SK-N-MC (cell line): ENCODE measurements at regions not wholly inside any gene's neighbourhood (a gene's known extent, or its start where the extent isn't known, plus 50 kb on each side); places are given as distances from the start of the nearest gene placed in this dataset.

Source experiments
- EZH2 ChIP-seq: fragments of 200-600 bp; sonication (generic); IDR thresholded peaks from one replicate; pipeline ENCODE4 v1.6.1; 2017; ENCODE audit warnings: antibody characterized with exemption
- POLR2AphosphoS5 ChIP-seq: IDR thresholded peaks from 2 replicates; pipeline ENCODE4 v1.6.1; 2012; ENCODE audit warnings: mild to moderate bottlenecking, low read depth, low read length, borderline replicate concordance

DNA sequence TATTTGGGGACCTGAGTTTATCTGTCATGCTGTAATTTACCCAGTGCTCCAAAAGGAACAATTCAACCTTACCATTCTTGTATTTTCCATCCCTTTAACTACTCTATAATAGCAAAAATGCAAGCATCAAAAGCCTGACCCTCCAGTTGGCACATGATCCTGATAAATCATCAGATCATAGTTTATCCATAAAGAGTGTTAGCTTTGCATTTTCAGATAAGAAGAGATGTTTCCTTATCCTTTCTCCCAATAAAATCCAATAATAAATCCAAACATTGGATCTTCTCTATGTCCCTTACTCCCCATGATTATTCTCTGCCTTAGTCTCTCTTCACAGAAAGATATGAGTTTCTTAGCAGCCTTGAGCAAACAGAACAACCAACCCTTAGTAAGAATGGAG lies 134.9 kb downstream of the FSCB start:
- TF ChIP-seq EZH2 (no peak), POLR2AphosphoS5 (no peak)
